HEK293T (cell line): ENCODE measurements at regions not wholly inside any gene's neighbourhood (a gene's known extent, or its start where the extent isn't known, plus 50 kb on each side); places are given as distances from the start of the nearest gene placed in this dataset.

Experiments used
- HDGF ChIP-seq: fragments of 450-650 bp; IDR thresholded peaks from 2 replicates; pipeline ENCODE4 v1.6.1; 2017; ENCODE audit warnings: antibody characterized with exemption, borderline replicate concordance
- L3MBTL2 ChIP-seq: fragments of 450-650 bp; conservative IDR thresholded peaks from 2 replicates; pipeline ENCODE4 v1.6.1; 2016; ENCODE audit warnings: mild to moderate bottlenecking
- SP1 ChIP-seq: fragments of 450-650 bp; IDR thresholded peaks from 2 replicates; pipeline ENCODE4 v1.6.1; 2017

DNA sequence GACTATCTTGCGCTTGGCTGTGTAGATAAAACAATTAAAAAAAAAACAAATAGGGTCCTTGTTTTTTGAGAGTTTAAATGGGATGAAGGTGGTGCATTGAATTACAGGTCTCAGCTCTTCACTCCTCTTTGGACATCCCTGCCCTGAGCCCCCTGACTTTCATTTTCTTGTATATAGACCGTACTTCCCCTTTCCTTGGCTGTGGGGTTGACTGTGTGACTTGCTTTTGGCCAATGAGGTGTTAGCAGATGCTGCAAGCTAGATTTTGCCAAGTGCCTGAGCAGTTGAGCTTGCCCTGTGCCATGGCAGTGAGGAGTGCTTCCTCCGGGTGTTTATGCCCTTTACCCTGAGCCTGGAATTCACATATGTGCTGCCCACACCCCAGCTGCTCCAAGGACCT is 386.1 kb upstream of the ZFP64 start:
- TF ChIP-seq L3MBTL2: no peak
- TF ChIP-seq SP1: no peak
- no peak for TF ChIP-seq HDGF
